K562 (cell line): ENCODE measurements at regions not wholly inside any gene's neighbourhood (a gene's known extent, or its start where the extent isn't known, plus 50 kb on each side); places are given as distances from the start of the nearest gene placed in this dataset.

Source experiments
- CHD1 ChIP-seq: fragments of 200-600 bp; sonication (generic); IDR thresholded peaks from one replicate; pipeline ENCODE4 v1.6.1; 2012; ENCODE audit warnings: mild to moderate bottlenecking, moderate library complexity, low read length, inconsistent platforms
- FOXP1 ChIP-seq: sonication (generic); formaldehyde crosslinking; IDR thresholded peaks from 2 replicates; pipeline ENCODE4 v1.8.0; 2022; ENCODE audit warnings: mild to moderate bottlenecking, missing genetic modification reagents
- GATAD2A ChIP-seq: fragments of 450-650 bp; IDR thresholded peaks from 2 replicates; pipeline ENCODE4 v1.6.1; 2017
- MYC ChIP-seq, 2 experiments: fragments of 250-450 bp in 1 of 2; sonication (Bioruptor Pico) in 1 of 2; IDR thresholded peaks; 2 replicates each; pipeline versions ENCODE4 v1.5.1 to v1.6.1; 2012 to 2021; ENCODE audit warnings: low read depth in 2 of 2, borderline replicate concordance in 1 of 2, improper control_type of control experiment in 1 of 2, low read length in 1 of 2, mild to moderate bottlenecking in 1 of 2, moderate library complexity in 1 of 2
- NFIC ChIP-seq: fragments of 450-650 bp; IDR thresholded peaks from 2 replicates; pipeline ENCODE4 v1.6.1; 2017; ENCODE audit warnings: mild to moderate bottlenecking, inconsistent platforms
- RBM22 ChIP-seq: fragments of 200-400 bp; formaldehyde crosslinking; IDR thresholded peaks from 2 replicates; pipeline ENCODE4 v1.6.1; 2018; ENCODE audit warnings: low read length, low read depth; ENCODE audit not compliant: poor library complexity, severe bottlenecking
- SIX5 ChIP-seq, 2 experiments: IDR thresholded peaks; 2 replicates each; pipeline ENCODE4 v1.6.1; 2011; ENCODE audit warnings: low read length in 2 of 2, borderline replicate concordance in 1 of 2, low read depth in 1 of 2, mild to moderate bottlenecking in 1 of 2, moderate library complexity in 1 of 2; ENCODE audit not compliant: insufficient read depth in 1 of 2
- SMC3 ChIP-seq: conservative IDR thresholded peaks from 2 replicates; pipeline ENCODE4 v1.6.1; 2011; ENCODE audit warnings: low read depth, low read length, improper control_type of control experiment; ENCODE audit not compliant: insufficient read depth
- XRCC5 ChIP-seq: fragments of 200-400 bp; formaldehyde crosslinking; IDR thresholded peaks from 2 replicates; pipeline ENCODE4 v1.6.1; 2017; ENCODE audit warnings: low read depth, mild to moderate bottlenecking, low read length
- YY1 ChIP-seq, 3 experiments: IDR thresholded peaks; 2 replicates each; pipeline ENCODE4 v1.6.1; 2011; ENCODE audit warnings: low read length in 2 of 3, mild to moderate bottlenecking in 2 of 3, moderate library complexity in 2 of 3, borderline replicate concordance in 1 of 3, control low read depth in 1 of 3, low read depth in 1 of 3; ENCODE audit not compliant: insufficient read depth in 3 of 3, insufficient replicate concordance in 2 of 3, control insufficient read depth in 1 of 3, insufficient read length in 1 of 3; ENCODE audit errors: extremely low read depth in 1 of 3
- ZNF263 ChIP-seq: sonication (generic); formaldehyde crosslinking; IDR thresholded peaks from 2 replicates; pipeline ENCODE4 v1.8.0; 2022; ENCODE audit warnings: mild to moderate bottlenecking, missing genetic modification reagents, borderline replicate concordance
- TF ChIP-seq, protein P1 (sequence below): sonication (generic); formaldehyde crosslinking; IDR thresholded peaks from 2 replicates; pipeline ENCODE4 v1.5.0; 2020; ENCODE audit warnings: missing genetic modification reagents
- TF ChIP-seq, protein P2 (sequence below): fragments of 450-650 bp; IDR thresholded peaks from 2 replicates; pipeline ENCODE4 v1.6.1; 2017; ENCODE audit warnings: mild to moderate bottlenecking, moderate library complexity
- TF ChIP-seq, protein P3 (sequence below): fragments of 250-450 bp; sonication (Bioruptor Pico); IDR thresholded peaks from 2 replicates; pipeline ENCODE4 v1.8.0; 2021; ENCODE audit warnings: borderline replicate concordance, mild to moderate bottlenecking, moderate library complexity; ENCODE audit not compliant: poor library complexity, severe bottlenecking

DNA sequence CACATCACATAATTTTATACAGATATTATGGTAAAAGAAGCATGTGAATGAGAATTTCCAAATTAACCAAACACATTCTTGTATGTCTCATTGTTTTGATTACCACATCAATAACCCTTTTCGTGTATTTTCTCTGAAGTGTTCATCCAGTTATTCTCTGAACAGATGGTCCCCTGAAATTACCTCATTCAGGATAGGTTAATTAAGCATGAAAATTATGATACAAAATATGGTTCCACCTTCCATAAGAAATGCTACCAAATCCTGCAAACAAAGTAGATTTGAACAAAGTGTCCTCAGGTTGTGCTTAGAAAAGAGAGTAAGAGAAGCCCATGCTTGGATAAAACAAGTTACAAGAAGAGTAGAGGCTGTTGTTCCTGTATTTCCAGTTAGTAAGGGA lies 83.1 kb upstream of the LMNB1 start:
- no peak for TF ChIP-seq SMC3
- TF ChIP-seq ZNF263 (CRISPR knock-in tag): no peak
- TF ChIP-seq RBM22: no peak
- no peak for TF ChIP-seq SIX5 (IDR thresholded peaks at IDR 0.05; ENCODE audit: borderline replicate concordance in 1 of 2, insufficient read depth in 1 of 2, low read depth in 1 of 2, low read length in 2 of 2)
- no peak for TF ChIP-seq NFIC
- no peak for TF ChIP-seq CHD1
- no peak for TF ChIP-seq YY1 (IDR thresholded peaks at IDR 0.05; ENCODE audit: borderline replicate concordance in 1 of 3, control insufficient read depth in 1 of 3, extremely low read depth in 1 of 3, insufficient read depth in 3 of 3, insufficient read length in 1 of 3, insufficient replicate concordance in 2 of 3, low read depth in 1 of 3, low read length in 2 of 3)
- no peak for TF ChIP-seq MYC (IDR thresholded peaks at IDR 0.05; ENCODE audit: low read depth, low read length)
- TF ChIP-seq MYC (CRISPR knock-in tag; IDR thresholded peaks at IDR 0.05; ENCODE audit: borderline replicate concordance, low read depth): no peak
- TF ChIP-seq XRCC5: no peak
- TF ChIP-seq FOXP1 (CRISPR knock-in tag): no peak
- TF ChIP-seq GATAD2A: no peak
- TF ChIP-seq, protein P1, sequence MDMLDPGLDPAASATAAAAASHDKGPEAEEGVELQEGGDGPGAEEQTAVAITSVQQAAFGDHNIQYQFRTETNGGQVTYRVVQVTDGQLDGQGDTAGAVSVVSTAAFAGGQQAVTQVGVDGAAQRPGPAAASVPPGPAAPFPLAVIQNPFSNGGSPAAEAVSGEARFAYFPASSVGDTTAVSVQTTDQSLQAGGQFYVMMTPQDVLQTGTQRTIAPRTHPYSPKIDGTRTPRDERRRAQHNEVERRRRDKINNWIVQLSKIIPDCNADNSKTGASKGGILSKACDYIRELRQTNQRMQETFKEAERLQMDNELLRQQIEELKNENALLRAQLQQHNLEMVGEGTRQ (CRISPR knock-in tag): no peak
- TF ChIP-seq, protein P2, sequence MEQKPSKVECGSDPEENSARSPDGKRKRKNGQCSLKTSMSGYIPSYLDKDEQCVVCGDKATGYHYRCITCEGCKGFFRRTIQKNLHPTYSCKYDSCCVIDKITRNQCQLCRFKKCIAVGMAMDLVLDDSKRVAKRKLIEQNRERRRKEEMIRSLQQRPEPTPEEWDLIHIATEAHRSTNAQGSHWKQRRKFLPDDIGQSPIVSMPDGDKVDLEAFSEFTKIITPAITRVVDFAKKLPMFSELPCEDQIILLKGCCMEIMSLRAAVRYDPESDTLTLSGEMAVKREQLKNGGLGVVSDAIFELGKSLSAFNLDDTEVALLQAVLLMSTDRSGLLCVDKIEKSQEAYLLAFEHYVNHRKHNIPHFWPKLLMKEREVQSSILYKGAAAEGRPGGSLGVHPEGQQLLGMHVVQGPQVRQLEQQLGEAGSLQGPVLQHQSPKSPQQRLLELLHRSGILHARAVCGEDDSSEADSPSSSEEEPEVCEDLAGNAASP: no peak
- TF ChIP-seq, protein P3, sequence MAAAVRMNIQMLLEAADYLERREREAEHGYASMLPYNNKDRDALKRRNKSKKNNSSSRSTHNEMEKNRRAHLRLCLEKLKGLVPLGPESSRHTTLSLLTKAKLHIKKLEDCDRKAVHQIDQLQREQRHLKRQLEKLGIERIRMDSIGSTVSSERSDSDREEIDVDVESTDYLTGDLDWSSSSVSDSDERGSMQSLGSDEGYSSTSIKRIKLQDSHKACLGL: no peak
